HepG2 (cell line): ENCODE measurements at regions not wholly inside any gene's neighbourhood (a gene's known extent, or its start where the extent isn't known, plus 50 kb on each side); places are given as distances from the start of the nearest gene placed in this dataset.

Source experiments
- POLR2AphosphoS5 ChIP-seq: IDR thresholded peaks from 2 replicates; pipeline ENCODE4 v1.6.1; 2012; ENCODE audit warnings: low read depth, low read length
- RBAK ChIP-seq: sonication (generic); formaldehyde crosslinking; IDR thresholded peaks from 2 replicates; pipeline ENCODE4 v1.5.1; 2020; ENCODE audit warnings: mild to moderate bottlenecking, missing genetic modification reagents
- TAF1 ChIP-seq: sonication (generic); formaldehyde crosslinking; IDR thresholded peaks from 2 replicates; pipeline ENCODE4 v1.4.0; 2020; ENCODE audit warnings: missing genetic modification reagents
- ZNF143 ChIP-seq: sonication (generic); formaldehyde crosslinking; IDR thresholded peaks from 2 replicates; pipeline ENCODE4 v1.4.0; 2020; ENCODE audit warnings: missing genetic modification reagents

DNA sequence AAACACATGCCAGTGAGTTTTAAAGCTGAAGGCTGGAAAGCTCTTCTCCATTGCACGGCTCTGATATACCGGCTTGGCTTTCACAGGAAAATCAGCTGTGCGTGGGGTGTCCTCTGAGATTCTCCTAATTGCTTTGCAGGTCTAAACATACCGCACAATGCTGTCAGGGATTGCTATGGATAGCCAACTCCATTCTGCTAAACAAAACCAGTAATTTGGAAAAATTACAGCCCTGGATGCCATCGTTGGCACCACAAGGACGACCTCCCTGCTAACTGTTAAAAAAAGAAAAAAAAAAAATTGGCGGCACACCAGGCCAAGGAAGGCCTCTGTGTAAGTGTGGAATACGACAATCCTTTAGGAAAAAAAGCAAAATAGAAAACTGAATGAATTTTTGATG is 118.6 kb upstream of the ADARB2 start:
- TF ChIP-seq TAF1 (CRISPR knock-in tag), result no peak
- no peak for TF ChIP-seq ZNF143 (CRISPR knock-in tag)
- no peak for TF ChIP-seq RBAK
- no peak for TF ChIP-seq POLR2AphosphoS5
